GM12874 (cell line): ENCODE measurements at regions not wholly inside any gene's neighbourhood (a gene's known extent, or its start where the extent isn't known, plus 50 kb on each side); places are given as distances from the start of the nearest gene placed in this dataset.

Source experiments
- TF ChIP-seq, protein P1 (sequence below): IDR thresholded peaks from 2 replicates; pipeline ENCODE4 v1.5.1; 2011; ENCODE audit warnings: low read depth, mild to moderate bottlenecking, control low read depth, low read length, moderate library complexity; ENCODE audit not compliant: insufficient read depth

DNA sequence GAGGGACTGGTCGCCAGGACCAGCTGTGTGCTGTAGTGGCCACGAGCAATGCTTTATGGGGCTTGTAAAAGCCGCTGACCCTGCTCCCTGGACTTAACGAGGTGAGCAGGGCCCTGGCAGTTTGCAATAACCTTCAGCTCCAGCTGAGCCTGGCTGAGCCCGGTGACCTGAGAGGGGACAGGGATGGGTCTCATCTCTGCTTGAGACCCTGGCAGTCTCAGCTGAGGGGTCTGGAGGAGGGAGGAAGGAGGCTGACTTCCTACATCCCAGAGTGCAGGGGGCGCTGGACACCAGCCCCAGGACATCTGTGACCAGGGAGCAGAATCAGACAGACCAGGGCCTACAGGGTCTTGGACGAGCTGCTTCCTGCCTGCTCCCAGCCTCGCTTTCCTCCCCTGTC is 277.5 kb upstream of the MVB12B start:
- TF ChIP-seq, protein P1, sequence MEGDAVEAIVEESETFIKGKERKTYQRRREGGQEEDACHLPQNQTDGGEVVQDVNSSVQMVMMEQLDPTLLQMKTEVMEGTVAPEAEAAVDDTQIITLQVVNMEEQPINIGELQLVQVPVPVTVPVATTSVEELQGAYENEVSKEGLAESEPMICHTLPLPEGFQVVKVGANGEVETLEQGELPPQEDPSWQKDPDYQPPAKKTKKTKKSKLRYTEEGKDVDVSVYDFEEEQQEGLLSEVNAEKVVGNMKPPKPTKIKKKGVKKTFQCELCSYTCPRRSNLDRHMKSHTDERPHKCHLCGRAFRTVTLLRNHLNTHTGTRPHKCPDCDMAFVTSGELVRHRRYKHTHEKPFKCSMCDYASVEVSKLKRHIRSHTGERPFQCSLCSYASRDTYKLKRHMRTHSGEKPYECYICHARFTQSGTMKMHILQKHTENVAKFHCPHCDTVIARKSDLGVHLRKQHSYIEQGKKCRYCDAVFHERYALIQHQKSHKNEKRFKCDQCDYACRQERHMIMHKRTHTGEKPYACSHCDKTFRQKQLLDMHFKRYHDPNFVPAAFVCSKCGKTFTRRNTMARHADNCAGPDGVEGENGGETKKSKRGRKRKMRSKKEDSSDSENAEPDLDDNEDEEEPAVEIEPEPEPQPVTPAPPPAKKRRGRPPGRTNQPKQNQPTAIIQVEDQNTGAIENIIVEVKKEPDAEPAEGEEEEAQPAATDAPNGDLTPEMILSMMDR = no peak

DNA sequence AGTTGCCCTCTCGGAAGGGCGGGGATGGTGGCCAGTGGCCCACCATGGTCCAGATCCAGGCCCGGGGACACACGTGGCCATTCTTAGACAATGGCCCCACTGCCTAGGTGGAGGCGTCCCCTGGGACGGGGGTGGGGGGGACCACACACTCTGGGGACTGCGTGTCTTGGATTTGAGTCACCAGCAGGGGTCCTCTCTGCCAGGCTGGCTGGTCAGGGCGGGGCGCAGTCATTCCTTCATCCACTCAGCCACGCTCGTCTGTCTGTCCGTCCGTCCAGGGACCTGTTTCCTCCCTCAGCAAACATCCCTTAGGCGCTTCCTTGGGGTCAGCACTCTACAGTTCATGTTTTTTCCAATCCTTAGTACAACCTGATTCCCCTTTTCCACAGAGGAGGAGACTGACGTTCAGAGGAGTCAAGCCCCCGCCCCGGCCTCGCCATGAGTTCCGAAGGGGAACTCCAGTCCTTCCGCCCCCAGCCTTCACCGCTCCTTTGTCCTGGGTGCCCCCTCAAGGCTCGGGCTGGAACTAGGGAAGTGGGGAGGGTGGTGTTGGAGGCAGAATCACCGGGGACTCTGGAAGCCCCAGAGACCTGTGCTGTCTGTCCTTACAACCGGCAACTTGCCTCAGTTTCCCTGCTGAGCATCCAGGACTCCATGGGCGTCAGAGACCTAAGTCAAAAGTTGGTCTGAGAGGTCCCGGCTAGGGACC is 276.6 kb upstream of the MVB12B start:
- TF ChIP-seq, protein P1 = no peak

DNA sequence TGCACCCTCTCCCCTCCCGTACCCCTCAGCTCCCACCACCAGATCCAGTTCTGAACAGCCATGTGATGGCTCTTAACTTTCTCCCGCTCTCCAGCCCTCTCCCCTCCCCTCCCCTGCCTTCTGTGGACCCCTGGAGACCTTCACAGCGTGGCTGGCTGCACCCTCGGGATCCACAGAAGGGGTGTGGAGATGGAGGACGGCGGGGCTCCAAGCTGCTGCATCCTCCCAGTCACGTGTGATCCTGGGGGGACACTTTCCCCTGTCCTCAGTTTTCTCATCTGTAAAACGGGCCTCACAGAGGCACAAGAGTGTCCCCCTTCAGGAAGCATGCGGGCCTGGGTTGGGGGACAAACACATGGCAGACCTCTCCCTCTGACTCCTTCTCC is 276.0 kb upstream of the MVB12B start:
- TF ChIP-seq, protein P1 = no peak

DNA sequence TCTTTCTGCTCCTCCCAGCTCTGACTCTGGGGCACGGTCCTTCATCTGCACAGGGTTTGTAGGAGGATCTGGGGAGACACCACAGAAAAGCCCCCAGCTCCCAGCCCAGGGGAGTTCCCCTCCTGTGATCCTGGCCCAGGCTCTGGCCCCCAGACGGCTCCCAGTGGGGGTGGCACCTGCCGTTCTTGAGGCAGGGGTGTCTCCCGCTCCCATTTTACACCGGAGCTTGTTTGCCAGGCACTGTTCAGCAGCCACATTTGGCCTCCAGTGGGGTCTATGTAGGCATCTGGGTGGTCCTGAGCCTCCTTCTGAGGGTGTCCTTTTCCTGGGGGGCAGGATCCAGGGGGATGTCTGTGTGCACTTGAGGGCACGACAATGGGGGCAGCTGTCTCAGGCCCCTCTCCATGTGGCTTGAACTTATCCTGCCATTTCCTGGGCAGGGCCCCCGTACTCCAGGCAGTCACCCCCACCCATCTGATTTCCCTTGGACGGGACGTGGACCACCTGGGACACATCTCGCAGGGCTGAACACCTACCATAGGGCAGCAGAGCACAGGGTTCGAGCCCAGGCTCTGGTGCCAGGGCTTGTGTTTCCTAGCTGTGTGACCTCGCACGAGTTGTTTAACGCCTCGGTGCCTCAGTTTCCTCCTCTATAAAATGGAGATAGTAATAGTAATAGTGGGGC is 275.0 kb upstream of the MVB12B start:
- TF ChIP-seq, protein P1 = no peak

DNA sequence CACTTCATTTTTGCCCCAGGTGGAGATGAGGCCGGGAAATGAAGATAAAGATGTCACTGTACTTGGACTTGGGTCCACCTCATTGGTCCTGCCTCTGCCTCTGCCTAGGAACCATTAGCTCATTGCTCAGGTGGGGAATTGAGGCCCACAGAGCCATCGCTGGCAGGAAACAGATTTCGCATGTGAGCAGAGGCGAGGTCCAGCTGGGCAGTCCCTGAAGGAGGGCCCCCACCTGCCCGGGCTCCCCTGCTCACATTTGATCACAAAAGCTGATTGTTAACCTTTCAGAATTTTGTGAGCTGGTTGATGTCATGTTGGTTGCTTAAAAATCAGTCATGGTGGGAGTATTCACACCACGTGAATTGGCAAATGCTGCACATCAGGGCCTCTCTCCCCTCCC is 273.8 kb upstream of the MVB12B start:
- TF ChIP-seq, protein P1 = no peak

DNA sequence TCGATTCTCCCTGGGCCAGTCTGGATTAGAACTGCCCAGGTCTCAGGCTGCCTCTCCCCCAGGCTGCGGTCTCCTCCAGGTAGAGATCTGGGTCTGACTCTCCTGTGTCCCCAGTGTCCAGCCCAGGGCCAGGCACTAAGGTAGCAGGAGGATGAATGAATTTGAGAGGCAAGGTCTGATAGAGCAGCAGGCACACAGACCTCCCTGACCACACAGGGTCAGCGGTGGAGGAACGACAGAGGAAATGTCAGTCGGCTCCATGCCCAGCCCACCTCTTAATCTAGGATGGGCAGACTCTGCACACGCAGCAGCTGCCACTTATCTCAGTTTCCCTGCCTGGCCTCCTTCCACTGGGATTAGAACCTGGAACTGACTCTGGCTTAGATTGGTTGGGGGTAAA is 272.7 kb upstream of the MVB12B start:
- TF ChIP-seq, protein P1 = no peak

DNA sequence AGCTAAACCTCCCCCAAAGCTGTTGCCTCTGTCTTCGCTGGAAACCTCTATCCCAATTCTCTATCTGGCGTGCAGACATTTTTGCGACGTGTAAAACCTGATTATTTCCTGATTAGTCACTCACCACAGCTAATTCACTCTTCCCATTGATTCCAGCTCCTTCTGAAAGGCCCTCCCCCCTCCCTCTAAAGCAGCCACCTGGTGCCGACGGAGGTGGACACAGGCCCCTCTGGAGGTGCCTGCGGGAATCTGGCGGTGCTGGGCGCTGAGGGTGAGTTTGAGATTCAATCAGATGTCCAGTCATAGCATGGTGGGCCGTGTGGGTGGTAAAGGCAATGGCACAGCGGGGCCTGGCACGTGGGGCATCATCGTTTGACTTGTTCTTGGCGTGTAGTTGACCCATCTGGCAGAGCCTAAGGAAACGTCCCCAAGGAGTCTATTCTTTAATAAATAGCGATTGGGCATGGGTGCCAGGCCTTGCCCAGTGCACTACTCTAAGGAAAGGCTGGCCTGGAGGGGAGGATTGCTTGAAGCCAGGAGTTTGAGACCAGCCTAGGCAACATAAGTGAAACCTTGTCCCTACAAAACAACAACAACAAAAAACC is 271.1 kb upstream of the MVB12B start:
- TF ChIP-seq, protein P1 = no peak
